H1 (cell line): ENCODE measurements at regions not wholly inside any gene's neighbourhood (a gene's known extent, or its start where the extent isn't known, plus 50 kb on each side); places are given as distances from the start of the nearest gene placed in this dataset.

Experiments used
- CTCF ChIA-PET: fragments of 300-600 bp; sonication (Branson Sonifier 250); formaldehyde crosslinking; loops from one replicate; lab custom pipeline; 2021; ENCODE audit not compliant: partially characterized antibody; lab: Charles Lee
- POLR2A ChIA-PET: fragments of 300-600 bp; sonication (Branson Sonifier 250); formaldehyde crosslinking; loops from one replicate; lab custom pipeline; 2021; ENCODE audit warnings: inconsistent platforms; ENCODE audit not compliant: partially characterized antibody; lab: Charles Lee
- DNase-seq, 2 experiments: peaks; one replicate each; pipeline versions ENCODE4 v3.0.0 to v3.0.0-alpha.2; 2010 to 2022; ENCODE audit warnings: low spot score in 2 of 2, low read depth in 1 of 2, mixed read lengths in 1 of 2
- FAIRE-seq: peaks from 2 replicates; lab custom pipeline; 2011; peaks lifted over from hg19 to GRCh38; lab: Jason Lieb, UNC
- H2AFZ ChIP-seq: 2 replicates; pipeline ENCODE4 v1.8.1; 2012; ENCODE audit warnings: low read length, inconsistent platforms
- H2AK5ac ChIP-seq: 2 replicates; pipeline ENCODE4 v1.6.1; 2013; ENCODE audit warnings: low read depth, low read length
- H2BK120ac ChIP-seq: replicated peaks from 2 replicates; pipeline ENCODE3; 2013; ENCODE audit warnings: low read depth, low read length, inconsistent platforms
- H2BK12ac ChIP-seq: 2 replicates; pipeline ENCODE4 v1.6.1; 2013; ENCODE audit warnings: low read depth, low read length
- H2BK15ac ChIP-seq: 2 replicates; pipeline ENCODE4 v1.6.1; 2013; ENCODE audit warnings: low read length
- H2BK20ac ChIP-seq: 2 replicates; pipeline ENCODE4 v1.6.1; 2013; ENCODE audit warnings: low read length
- H2BK5ac ChIP-seq: 2 replicates; pipeline ENCODE4 v1.6.1; 2013; ENCODE audit warnings: low read depth, low read length
- H3K14ac ChIP-seq: 2 replicates; pipeline ENCODE4 v1.6.1; 2013; ENCODE audit warnings: inconsistent platforms; ENCODE audit not compliant: insufficient read length
- H3K18ac ChIP-seq: 2 replicates; pipeline ENCODE4 v1.6.1; 2013; ENCODE audit warnings: low read length; ENCODE audit errors: extremely low read depth
- H3K23ac ChIP-seq: 2 replicates; pipeline ENCODE4 v1.6.1; 2013; ENCODE audit warnings: inconsistent platforms; ENCODE audit not compliant: insufficient read length
- H3K23me2 ChIP-seq: 2 replicates; pipeline ENCODE4 v1.6.1; 2013; ENCODE audit warnings: low read depth, low read length
- H3K27ac ChIP-seq: 2 replicates; pipeline ENCODE4 v1.6.1; 2011; ENCODE audit warnings: low read depth, low read length, inconsistent platforms
- H3K27me3 ChIP-seq, 4 experiments: replicated peaks in 1 of 4; 1 replicate in 1 of 4; 2 replicates in 3 of 4; pipeline versions ENCODE4 v1.6.1 to v1.8.1; 2011 to 2013; ENCODE audit warnings: low read length in 3 of 4, mild to moderate bottlenecking in 3 of 4, inconsistent platforms in 2 of 4, mixed read lengths in 2 of 4, moderate library complexity in 1 of 4; ENCODE audit not compliant: control insufficient read depth in 3 of 4, insufficient read depth in 3 of 4; ENCODE audit errors: extremely low read depth in 1 of 4
- H3K36me3 ChIP-seq, 4 experiments: 2 replicates each; pipeline versions ENCODE4 v1.6.1 to v1.8.1; 2011 to 2013; ENCODE audit warnings: mild to moderate bottlenecking in 4 of 4, low read length in 3 of 4, moderate library complexity in 2 of 4, control low read depth in 1 of 4, inconsistent platforms in 1 of 4; ENCODE audit not compliant: insufficient read depth in 4 of 4, control insufficient read depth in 2 of 4
- H3K4ac ChIP-seq: replicated peaks from 2 replicates; pipeline ENCODE3; 2013; ENCODE audit warnings: low read length, low read depth, mixed read lengths, inconsistent platforms; ENCODE audit not compliant: insufficient read length
- H3K4me1 ChIP-seq, 4 experiments: replicated peaks in 1 of 4; 1 replicate in 1 of 4; 2 replicates in 3 of 4; pipeline versions ENCODE4 v1.6.1 to v1.8.1; 2011 to 2013; ENCODE audit warnings: low read length in 3 of 4, inconsistent platforms in 2 of 4, mixed read lengths in 1 of 4; ENCODE audit not compliant: insufficient read depth in 4 of 4, control insufficient read depth in 3 of 4
- H3K4me2 ChIP-seq, 2 experiments: 2 replicates each; pipeline versions ENCODE4 v1.6.1 to v1.8.1; 2011 to 2013; ENCODE audit warnings: low read depth in 2 of 2, low read length in 2 of 2, control low read depth in 1 of 2, inconsistent platforms in 1 of 2, mild to moderate bottlenecking in 1 of 2; ENCODE audit not compliant: insufficient read depth in 1 of 2
- H3K4me3 ChIP-seq, 4 experiments: fragments of 200-600, 300-600 bp in 1 of 4; sonication (generic), shearing (Covaris generic), sonication (Bioruptor Twin) in 1 of 4; 2 replicates each; pipeline versions ENCODE4 v1.5.1 to v1.8.1; 2011 to 2016; ENCODE audit warnings: low read length in 4 of 4, low read depth in 3 of 4, control low read depth in 2 of 4, inconsistent platforms in 2 of 4, mild to moderate bottlenecking in 2 of 4, mixed read lengths in 1 of 4, moderate library complexity in 1 of 4; ENCODE audit not compliant: insufficient read depth in 2 of 4; ENCODE audit errors: extremely low read depth in 1 of 4
- H3K56ac ChIP-seq: replicated peaks from 2 replicates; pipeline ENCODE3; 2013; ENCODE audit warnings: low read depth, mild to moderate bottlenecking, mixed read lengths, low read length, inconsistent platforms; ENCODE audit not compliant: insufficient read length
- H3K79me1 ChIP-seq: 2 replicates; pipeline ENCODE4 v1.6.1; 2013; ENCODE audit warnings: low read depth, low read length, control low read depth
- H3K79me2 ChIP-seq, 2 experiments: 2 replicates each; pipeline versions ENCODE4 v1.6.1 to v1.8.1; 2012 to 2013; ENCODE audit warnings: low read length in 2 of 2, mild to moderate bottlenecking in 2 of 2, inconsistent platforms in 1 of 2; ENCODE audit not compliant: insufficient read depth in 2 of 2, control insufficient read depth in 1 of 2
- H3K9ac ChIP-seq, 4 experiments: replicated peaks in 1 of 4; 1 replicate in 1 of 4; 2 replicates in 3 of 4; pipeline versions ENCODE4 v1.6.1 to v1.8.1; 2011 to 2013; ENCODE audit warnings: low read depth in 3 of 4, low read length in 3 of 4, control low read depth in 2 of 4, mild to moderate bottlenecking in 2 of 4, moderate library complexity in 2 of 4, inconsistent platforms in 1 of 4; ENCODE audit errors: extremely low read depth in 1 of 4
- H3K9me3 ChIP-seq, 2 experiments: 2 replicates each; pipeline versions ENCODE4 v1.6.1 to v1.8.1; 2012 to 2013; ENCODE audit warnings: mild to moderate bottlenecking in 2 of 2, moderate library complexity in 2 of 2, control low read depth in 1 of 2, inconsistent platforms in 1 of 2, low read depth in 1 of 2, low read length in 1 of 2, mixed read lengths in 1 of 2; ENCODE audit not compliant: insufficient read depth in 2 of 2
- H4K20me1 ChIP-seq, 2 experiments: replicated peaks in 1 of 2; 2 replicates each; pipeline versions ENCODE3 to v1.8.1; 2011 to 2013; ENCODE audit warnings: inconsistent platforms in 2 of 2, low read length in 2 of 2, mild to moderate bottlenecking in 1 of 2; ENCODE audit not compliant: insufficient read depth in 2 of 2, control insufficient read depth in 1 of 2
- H4K5ac ChIP-seq: 2 replicates; pipeline ENCODE4 v1.6.1; 2013; ENCODE audit warnings: low read length, low read depth, mixed read lengths, inconsistent platforms; ENCODE audit not compliant: insufficient read length
- H4K8ac ChIP-seq: 2 replicates; pipeline ENCODE4 v1.8.0; 2013; ENCODE audit warnings: mild to moderate bottlenecking, moderate library complexity, low read length, inconsistent platforms; ENCODE audit not compliant: insufficient read depth; ENCODE audit errors: extremely low read depth
- H4K91ac ChIP-seq: replicated peaks from 2 replicates; pipeline ENCODE3; 2013; ENCODE audit warnings: low read length, mixed read lengths, inconsistent platforms; ENCODE audit not compliant: insufficient read length
- CREB1 ChIP-seq: IDR thresholded peaks from 2 replicates; pipeline ENCODE4 v1.6.1; 2012; ENCODE audit warnings: inconsistent platforms
- WGBS, 2 experiments: shearing (Covaris generic) in 1 of 2; methylation state at CpG; one replicate each; pipeline versions ENCODE4 v1.1.6 to v1.1.7; 2013 to 2015; ENCODE audit warnings: low lambda C conversion rate in 2 of 2, mixed read lengths in 2 of 2, inconsistent platforms in 1 of 2, low coverage in 1 of 2, missing lambda C conversion rate in 1 of 2; ENCODE audit not compliant: insufficient replicate concordance in 2 of 2, insufficient coverage in 1 of 2, insufficient read length in 1 of 2; ENCODE audit errors: extremely low coverage in 1 of 2, missing lambda C conversion rate in 1 of 2; 5-methylcytosine and 5-hydroxymethylcytosine counted together

DNA sequence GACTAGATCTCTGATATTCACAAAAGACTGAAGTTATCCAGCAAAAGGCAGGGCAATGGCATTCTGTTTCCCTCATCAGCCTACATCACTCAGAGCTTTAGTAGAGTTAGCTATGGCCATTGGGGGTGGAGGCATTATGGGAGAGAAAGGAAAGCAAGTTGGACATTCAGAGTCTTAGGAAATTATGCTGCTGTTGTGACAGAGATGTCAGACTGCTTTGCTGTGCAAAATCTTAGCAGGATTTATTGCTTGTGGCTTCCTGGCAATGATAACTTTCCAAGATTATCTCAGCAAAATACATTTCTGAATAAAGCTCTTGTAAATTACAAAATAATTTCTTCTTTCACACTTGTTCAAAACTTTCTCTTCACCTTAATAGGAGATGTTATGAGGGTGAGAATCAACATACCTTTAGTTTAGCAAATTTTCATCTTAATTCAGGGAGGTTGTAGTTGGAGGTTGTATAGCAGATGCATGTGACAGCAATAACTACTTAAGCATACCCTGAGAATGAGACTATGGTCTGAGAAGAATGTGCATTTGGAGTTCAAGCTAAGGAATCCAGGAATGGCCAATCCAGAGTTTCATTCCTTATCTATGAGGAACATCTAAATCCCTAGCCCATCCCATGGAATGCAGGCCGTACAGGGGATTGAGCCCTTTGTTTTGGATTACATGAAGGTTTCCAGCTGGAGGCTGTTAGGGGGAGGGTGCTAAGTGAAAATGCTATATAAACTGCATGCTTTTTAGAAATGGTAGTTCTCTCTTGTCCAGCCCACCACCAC lies 179.8 kb downstream of the HAO1 start:
- CTCF ChIA-PET: interaction anchor here (0.5 kb wide), 1 partner anchor 118 kb away, joined by 3 read pairs; no protein-coding TSS in a partner anchor
- DNase-seq: no peak
- TF ChIP-seq CREB1: no peak

More for the DNA sequence above, 179.8 kb downstream of the HAO1 start:
- Histone ChIP-seq H2BK5ac (no peak overlapping the region), H4K5ac (no peak overlapping the region), H2AK5ac (no peak overlapping the region), H2BK12ac (no peak overlapping the region), H3K4me3 (no peak overlapping the region), H2BK120ac (no peak overlapping the region), H3K27me3 (no peaks in the 10 kb centered on the region), H4K20me1 (no peaks in the 10 kb centered on the region), H3K79me2 (no peaks in the 10 kb centered on the region), H3K4me1 (no peaks in the 10 kb centered on the region), H2AFZ (no peak overlapping the region), H3K23me2 (no peaks in the 10 kb centered on the region), H3K56ac (no peak overlapping the region), H4K91ac (no peak overlapping the region), H3K14ac (no peak overlapping the region), H2BK20ac (no peak overlapping the region), H3K18ac (no peak overlapping the region), H3K23ac (no peak overlapping the region), H3K4me2 (no peak overlapping the region), H3K9me3 (no peaks in the 10 kb centered on the region), H4K8ac (no peak overlapping the region), H3K9ac (no peak overlapping the region), H2BK15ac (no peak overlapping the region), H3K27ac (no peak overlapping the region), H3K4ac (no peak overlapping the region), H3K79me1 (no peaks in the 10 kb centered on the region), H3K36me3 (no peaks in the 10 kb centered on the region)
- 76% methylated on average over 1 of the region's 1 CpG; no CpG with 5 or more reads in 1 of the 2 experiments for WGBS, 2 experiments
- POLR2A ChIA-PET: no interaction called here
- no peak for FAIRE-seq
